HEK293 (cell line): ENCODE measurements at regions not wholly inside any gene's neighbourhood (a gene's known extent, or its start where the extent isn't known, plus 50 kb on each side); places are given as distances from the start of the nearest gene placed in this dataset.

ENCODE experiments used
- CTCF ChIA-PET: fragments of 350-600 bp; formaldehyde crosslinking; extraction: SDS; loops from one replicate; lab custom pipeline; 2021; ENCODE audit warnings: antibody characterized with exemption; lab: Yijun Ruan, JAX
- POLR2A ChIA-PET: fragments of 300-600 bp; formaldehyde crosslinking; extraction: SDS; loops from one replicate; lab custom pipeline; 2020; ENCODE audit warnings: antibody characterized with exemption, inconsistent platforms; lab: Yijun Ruan, JAX
- H3K27ac ChIP-seq: fragments of 200-500 bp; sonication (Bioruptor generic); 2 replicates; pipeline ENCODE4 v1.5.1; 2014; ENCODE audit warnings: low read depth, low read length, control low read depth, inconsistent platforms; ENCODE audit errors: extremely low read depth
- H3K36me3 ChIP-seq, 2 experiments: fragments of 200-500 bp in 1 of 2; sonication (Bioruptor generic) in 1 of 2; 1 replicate in 1 of 2; 2 replicates in 1 of 2; pipeline ENCODE4 v1.5.1; 2014 to 2017; ENCODE audit warnings: inconsistent platforms in 2 of 2, low read length in 2 of 2; ENCODE audit not compliant: control insufficient read depth in 2 of 2, insufficient read depth in 1 of 2
- H3K4me1 ChIP-seq: fragments of 200-500 bp; sonication (Bioruptor generic); 2 replicates; pipeline ENCODE4 v1.5.1; 2014; ENCODE audit warnings: mild to moderate bottlenecking, low read length, inconsistent platforms; ENCODE audit not compliant: control insufficient read depth, insufficient read depth
- H3K4me3 ChIP-seq: 2 replicates; pipeline ENCODE4 v1.5.1; 2011; ENCODE audit warnings: low read depth, mild to moderate bottlenecking, control low read depth, low read length, moderate library complexity
- H3K9me3 ChIP-seq: fragments of 200-500 bp; sonication (Bioruptor generic); 2 replicates; pipeline ENCODE4 v1.5.1; 2014; ENCODE audit warnings: low read depth, low read length, inconsistent platforms; ENCODE audit not compliant: control insufficient read depth, insufficient read depth
- KLF16 ChIP-seq: fragments of 450-650 bp; formaldehyde crosslinking; IDR thresholded peaks from 2 replicates; pipeline ENCODE4 v1.5.1; 2017; ENCODE audit warnings: missing biosample characterization, missing genetic modification characterization
- KLF7 ChIP-seq: fragments of 450-650 bp; formaldehyde crosslinking; IDR thresholded peaks from 2 replicates; pipeline ENCODE4 v1.5.1; 2016; ENCODE audit warnings: missing biosample characterization, missing genetic modification characterization, borderline replicate concordance
- ZBTB17 ChIP-seq: fragments of 450-650 bp; formaldehyde crosslinking; IDR thresholded peaks from 2 replicates; pipeline ENCODE4 v1.5.1; 2016; ENCODE audit warnings: missing biosample characterization, missing genetic modification characterization
- ZBTB20 ChIP-seq: fragments of 450-650 bp; formaldehyde crosslinking; IDR thresholded peaks from 2 replicates; pipeline ENCODE4 v1.5.1; 2016; ENCODE audit warnings: missing biosample characterization, missing genetic modification characterization
- ZIC2 ChIP-seq: fragments of 450-650 bp; formaldehyde crosslinking; IDR thresholded peaks from 2 replicates; pipeline ENCODE4 v1.5.1; 2016; ENCODE audit warnings: missing biosample characterization, missing genetic modification characterization
- ZNF140 ChIP-seq: fragments of 450-650 bp; formaldehyde crosslinking; IDR thresholded peaks from 2 replicates; pipeline ENCODE4 v1.5.1; 2016; ENCODE audit warnings: missing biosample characterization, missing genetic modification characterization
- ZNF174 ChIP-seq: fragments of 450-650 bp; formaldehyde crosslinking; IDR thresholded peaks from 2 replicates; pipeline ENCODE4 v1.5.0; 2017; ENCODE audit warnings: missing biosample characterization, mild to moderate bottlenecking, missing genetic modification characterization
- ZNF184 ChIP-seq: fragments of 450-650 bp; IDR thresholded peaks from 2 replicates; pipeline ENCODE4 v1.5.1; 2018; ENCODE audit warnings: missing biosample characterization, mild to moderate bottlenecking, missing genetic modification characterization
- ZNF274 ChIP-seq, 2 experiments: fragments of 200-500 bp in 1 of 2; fragments of 450-650 bp in 1 of 2; sonication (Bioruptor generic) in 1 of 2; formaldehyde crosslinking in 1 of 2; IDR thresholded peaks; 2 replicates each; pipeline versions ENCODE4 v1.5.1 to v1.6.1; 2014 to 2016; ENCODE audit warnings: borderline replicate concordance in 1 of 2, inconsistent platforms in 1 of 2, low read length in 1 of 2, missing biosample characterization in 1 of 2, missing genetic modification characterization in 1 of 2
- ZNF302 ChIP-seq: fragments of 450-650 bp; formaldehyde crosslinking; IDR thresholded peaks from 2 replicates; pipeline ENCODE4 v1.5.1; 2016; ENCODE audit warnings: missing biosample characterization, missing genetic modification characterization, low read depth
- ZNF354C ChIP-seq: fragments of 450-650 bp; formaldehyde crosslinking; IDR thresholded peaks from 2 replicates; pipeline ENCODE4 v1.5.1; 2016; ENCODE audit warnings: missing biosample characterization, missing genetic modification characterization, low read depth, borderline replicate concordance
- ZNF394 ChIP-seq: fragments of 450-650 bp; formaldehyde crosslinking; IDR thresholded peaks from 2 replicates; pipeline ENCODE4 v1.5.1; 2016; ENCODE audit warnings: missing biosample characterization, missing genetic modification characterization, mild to moderate bottlenecking, moderate library complexity, borderline replicate concordance
- ZNF48 ChIP-seq: fragments of 450-650 bp; formaldehyde crosslinking; IDR thresholded peaks from 2 replicates; pipeline ENCODE4 v1.5.1; 2016; ENCODE audit warnings: missing biosample characterization, missing genetic modification characterization
- ZNF626 ChIP-seq: fragments of 450-650 bp; sonication (Bioruptor Pico); formaldehyde crosslinking; IDR thresholded peaks from 2 replicates; pipeline ENCODE4 v1.5.1; 2018; ENCODE audit warnings: missing biosample characterization, missing genetic modification characterization, inconsistent platforms
- ZNF660 ChIP-seq: fragments of 450-650 bp; IDR thresholded peaks from 2 replicates; pipeline ENCODE4 v1.5.1; 2018; ENCODE audit warnings: missing biosample characterization, mild to moderate bottlenecking, missing genetic modification characterization
- ZNF791 ChIP-seq: fragments of 450-650 bp; formaldehyde crosslinking; IDR thresholded peaks from 2 replicates; pipeline ENCODE4 v1.5.1; 2016; ENCODE audit warnings: missing biosample characterization, missing genetic modification characterization
- TF ChIP-seq, protein P1 (sequence below): fragments of 450-650 bp; formaldehyde crosslinking; IDR thresholded peaks from 2 replicates; pipeline ENCODE4 v1.5.1; 2016; ENCODE audit warnings: missing biosample characterization, missing genetic modification characterization
- TF ChIP-seq, protein P2 (sequence below): fragments of 450-650 bp; formaldehyde crosslinking; IDR thresholded peaks from 2 replicates; pipeline ENCODE4 v1.5.1; 2016; ENCODE audit warnings: missing biosample characterization, missing genetic modification characterization
- TF ChIP-seq, protein P3 (sequence below): fragments of 450-650 bp; formaldehyde crosslinking; IDR thresholded peaks from 2 replicates; pipeline ENCODE4 v1.5.1; 2016; ENCODE audit warnings: missing biosample characterization, missing genetic modification characterization
- TF ChIP-seq, protein P4 (sequence below): fragments of 450-650 bp; formaldehyde crosslinking; IDR thresholded peaks from 2 replicates; pipeline ENCODE4 v1.5.1; 2016; ENCODE audit warnings: missing biosample characterization, missing genetic modification characterization
- TF ChIP-seq, protein P5 (sequence below): fragments of 450-650 bp; formaldehyde crosslinking; IDR thresholded peaks from 2 replicates; pipeline ENCODE4 v1.5.1; 2017; ENCODE audit warnings: missing biosample characterization, missing genetic modification characterization
- TF ChIP-seq, protein P6 (sequence below): fragments of 450-650 bp; formaldehyde crosslinking; conservative IDR thresholded peaks from 2 replicates; pipeline ENCODE4 v1.5.1; 2016; ENCODE audit warnings: low read depth, missing biosample characterization, missing genetic modification characterization

DNA sequence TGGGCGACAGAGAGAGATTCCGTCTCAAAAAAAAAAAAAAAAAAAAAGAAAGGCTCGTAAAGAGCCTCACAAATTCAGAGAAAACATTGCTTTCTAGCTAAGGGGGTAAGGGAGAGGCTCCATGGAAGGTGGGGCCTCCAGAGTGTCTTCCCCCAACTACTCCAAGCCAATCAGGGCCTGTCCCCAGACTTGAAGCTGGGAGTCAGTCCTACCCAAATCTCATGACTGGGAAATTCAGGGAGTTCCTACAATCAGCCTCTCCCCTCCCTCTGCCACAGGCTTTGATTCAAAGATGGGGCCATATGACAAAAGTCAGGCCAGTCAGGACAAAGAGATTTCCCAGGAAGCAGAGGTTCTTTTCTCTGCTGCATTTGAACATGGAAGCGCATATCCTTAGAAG is 63.0 kb upstream of the NUP160 start (continued):
- TF ChIP-seq ZNF184 (tag by site-specific recombination) (no peak), ZNF302 (tag by site-specific recombination) (no peak)

DNA sequence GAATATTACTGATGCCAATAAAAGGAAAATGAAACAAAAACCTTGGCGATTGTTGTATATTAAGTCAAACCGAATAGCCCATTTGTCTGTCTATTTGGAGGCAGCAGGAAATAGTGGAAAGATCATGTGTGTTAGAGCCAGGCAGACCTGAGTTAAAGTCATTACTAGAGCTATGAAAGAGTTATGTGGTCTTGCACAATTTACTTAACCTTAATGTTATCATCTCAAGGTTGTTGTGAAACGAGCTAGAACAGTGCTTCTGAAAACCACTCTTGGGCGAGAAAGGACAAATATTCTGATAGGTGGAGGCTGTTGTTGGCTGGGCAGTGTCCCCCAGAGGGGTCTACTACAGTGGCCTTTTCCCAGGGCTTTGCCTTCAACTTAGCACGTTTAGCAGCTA is 60.0 kb upstream of the NUP160 start:
- ChIA-PET CTCF (interaction anchor here (1.0 kb wide), 1 partner anchor 26 kb away, joined by 4 read pairs; no protein-coding TSS in a partner anchor), POLR2A (interaction anchor here (0.6 kb wide), 1 partner anchor 28 kb away, joined by 5 read pairs; no protein-coding TSS in a partner anchor)

More for the DNA sequence above, 60.0 kb upstream of the NUP160 start:
- no peak overlapping the region for H3K27ac ChIP-seq
- H3K4me3 ChIP-seq: no peak overlapping the region
- no peaks in the 10 kb centered on the region for H3K4me1 ChIP-seq
- H3K9me3 ChIP-seq: no peaks in the 10 kb centered on the region
- no peaks in the 10 kb centered on the region for H3K36me3 ChIP-seq
- TF ChIP-seq, protein P1, sequence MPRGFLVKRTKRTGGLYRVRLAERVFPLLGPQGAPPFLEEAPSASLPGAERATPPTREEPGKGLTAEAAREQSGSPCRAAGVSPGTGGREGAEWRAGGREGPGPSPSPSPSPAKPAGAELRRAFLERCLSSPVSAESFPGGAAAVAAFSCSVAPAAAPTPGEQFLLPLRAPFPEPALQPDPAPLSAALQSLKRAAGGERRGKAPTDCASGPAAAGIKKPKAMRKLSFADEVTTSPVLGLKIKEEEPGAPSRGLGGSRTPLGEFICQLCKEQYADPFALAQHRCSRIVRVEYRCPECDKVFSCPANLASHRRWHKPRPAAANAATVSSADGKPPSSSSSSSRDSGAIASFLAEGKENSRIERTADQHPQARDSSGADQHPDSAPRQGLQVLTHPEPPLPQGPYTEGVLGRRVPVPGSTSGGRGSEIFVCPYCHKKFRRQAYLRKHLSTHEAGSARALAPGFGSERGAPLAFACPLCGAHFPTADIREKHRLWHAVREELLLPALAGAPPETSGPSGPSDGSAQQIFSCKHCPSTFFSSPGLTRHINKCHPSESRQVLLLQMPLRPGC: no peak
- TF ChIP-seq ZNF48 (no peak), ZNF660 (tag by site-specific recombination) (no peak), ZNF354C (tag by site-specific recombination) (no peak), ZNF791 (no peak), ZNF140 (tag by site-specific recombination) (no peak), KLF16 (tag by site-specific recombination) (no peak), ZIC2 (tag by site-specific recombination) (no peak), ZNF274 (IDR thresholded peaks at IDR 0.05; ENCODE audit: low read length) (no peak), ZNF274 (tag by site-specific recombination; IDR thresholded peaks at IDR 0.05; ENCODE audit: borderline replicate concordance) (no peak), ZNF626 (no peak), KLF7 (no peak), ZNF394 (tag by site-specific recombination) (no peak), ZNF174 (tag by site-specific recombination) (no peak), ZBTB17 (no peak), ZBTB20 (tag by site-specific recombination) (no peak)
- TF ChIP-seq, protein P2, sequence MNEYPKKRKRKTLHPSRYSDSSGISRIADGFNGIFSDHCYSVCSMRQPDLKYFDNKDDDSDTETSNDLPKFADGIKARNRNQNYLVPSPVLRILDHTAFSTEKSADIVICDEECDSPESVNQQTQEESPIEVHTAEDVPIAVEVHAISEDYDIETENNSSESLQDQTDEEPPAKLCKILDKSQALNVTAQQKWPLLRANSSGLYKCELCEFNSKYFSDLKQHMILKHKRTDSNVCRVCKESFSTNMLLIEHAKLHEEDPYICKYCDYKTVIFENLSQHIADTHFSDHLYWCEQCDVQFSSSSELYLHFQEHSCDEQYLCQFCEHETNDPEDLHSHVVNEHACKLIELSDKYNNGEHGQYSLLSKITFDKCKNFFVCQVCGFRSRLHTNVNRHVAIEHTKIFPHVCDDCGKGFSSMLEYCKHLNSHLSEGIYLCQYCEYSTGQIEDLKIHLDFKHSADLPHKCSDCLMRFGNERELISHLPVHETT (tag by site-specific recombination): no peak
- TF ChIP-seq, protein P3, sequence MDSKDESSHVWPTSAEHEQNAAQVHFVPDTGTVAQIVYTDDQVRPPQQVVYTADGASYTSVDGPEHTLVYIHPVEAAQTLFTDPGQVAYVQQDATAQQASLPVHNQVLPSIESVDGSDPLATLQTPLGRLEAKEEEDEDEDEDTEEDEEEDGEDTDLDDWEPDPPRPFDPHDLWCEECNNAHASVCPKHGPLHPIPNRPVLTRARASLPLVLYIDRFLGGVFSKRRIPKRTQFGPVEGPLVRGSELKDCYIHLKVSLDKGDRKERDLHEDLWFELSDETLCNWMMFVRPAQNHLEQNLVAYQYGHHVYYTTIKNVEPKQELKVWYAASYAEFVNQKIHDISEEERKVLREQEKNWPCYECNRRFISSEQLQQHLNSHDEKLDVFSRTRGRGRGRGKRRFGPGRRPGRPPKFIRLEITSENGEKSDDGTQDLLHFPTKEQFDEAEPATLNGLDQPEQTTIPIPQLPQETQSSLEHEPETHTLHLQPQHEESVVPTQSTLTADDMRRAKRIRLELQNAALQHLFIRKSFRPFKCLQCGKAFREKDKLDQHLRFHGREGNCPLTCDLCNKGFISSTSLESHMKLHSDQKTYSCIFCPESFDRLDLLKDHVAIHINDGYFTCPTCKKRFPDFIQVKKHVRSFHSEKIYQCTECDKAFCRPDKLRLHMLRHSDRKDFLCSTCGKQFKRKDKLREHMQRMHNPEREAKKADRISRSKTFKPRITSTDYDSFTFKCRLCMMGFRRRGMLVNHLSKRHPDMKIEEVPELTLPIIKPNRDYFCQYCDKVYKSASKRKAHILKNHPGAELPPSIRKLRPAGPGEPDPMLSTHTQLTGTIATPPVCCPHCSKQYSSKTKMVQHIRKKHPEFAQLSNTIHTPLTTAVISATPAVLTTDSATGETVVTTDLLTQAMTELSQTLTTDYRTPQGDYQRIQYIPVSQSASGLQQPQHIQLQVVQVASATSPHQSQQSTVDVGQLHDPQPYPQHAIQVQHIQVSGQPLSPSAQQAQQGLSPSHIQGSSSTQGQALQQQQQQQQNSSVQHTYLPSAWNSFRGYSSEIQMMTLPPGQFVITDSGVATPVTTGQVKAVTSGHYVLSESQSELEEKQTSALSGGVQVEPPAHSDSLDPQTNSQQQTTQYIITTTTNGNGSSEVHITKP (tag by site-specific recombination): no peak
- TF ChIP-seq, protein P4, sequence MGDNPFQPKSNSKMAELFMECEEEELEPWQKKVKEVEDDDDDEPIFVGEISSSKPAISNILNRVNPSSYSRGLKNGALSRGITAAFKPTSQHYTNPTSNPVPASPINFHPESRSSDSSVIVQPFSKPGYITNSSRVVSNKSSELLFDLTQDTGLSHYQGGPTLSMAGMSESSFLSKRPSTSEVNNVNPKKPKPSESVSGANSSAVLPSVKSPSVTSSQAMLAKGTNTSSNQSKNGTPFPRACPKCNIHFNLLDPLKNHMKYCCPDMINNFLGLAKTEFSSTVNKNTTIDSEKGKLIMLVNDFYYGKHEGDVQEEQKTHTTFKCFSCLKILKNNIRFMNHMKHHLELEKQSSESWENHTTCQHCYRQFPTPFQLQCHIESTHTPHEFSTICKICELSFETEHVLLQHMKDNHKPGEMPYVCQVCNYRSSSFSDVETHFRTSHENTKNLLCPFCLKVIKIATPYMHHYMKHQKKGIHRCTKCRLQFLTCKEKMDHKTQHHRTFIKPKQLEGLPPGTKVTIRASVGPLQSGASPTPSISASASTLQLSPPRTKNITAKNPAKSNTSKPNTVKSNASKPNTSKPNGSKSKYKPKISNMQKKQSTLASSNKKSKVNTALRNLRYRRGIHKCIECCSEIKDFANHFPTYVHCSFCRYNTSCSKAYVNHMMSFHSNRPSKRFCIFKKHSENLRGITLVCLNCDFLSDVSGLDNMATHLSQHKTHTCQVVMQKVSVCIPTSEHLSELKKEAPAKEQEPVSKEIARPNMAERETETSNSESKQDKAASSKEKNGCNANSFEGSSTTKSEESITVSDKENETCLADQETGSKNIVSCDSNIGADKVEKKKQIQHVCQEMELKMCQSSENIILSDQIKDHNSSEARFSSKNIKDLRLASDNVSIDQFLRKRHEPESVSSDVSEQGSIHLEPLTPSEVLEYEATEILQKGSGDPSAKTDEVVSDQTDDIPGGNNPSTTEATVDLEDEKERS (tag by site-specific recombination): no peak
- TF ChIP-seq, protein P5, sequence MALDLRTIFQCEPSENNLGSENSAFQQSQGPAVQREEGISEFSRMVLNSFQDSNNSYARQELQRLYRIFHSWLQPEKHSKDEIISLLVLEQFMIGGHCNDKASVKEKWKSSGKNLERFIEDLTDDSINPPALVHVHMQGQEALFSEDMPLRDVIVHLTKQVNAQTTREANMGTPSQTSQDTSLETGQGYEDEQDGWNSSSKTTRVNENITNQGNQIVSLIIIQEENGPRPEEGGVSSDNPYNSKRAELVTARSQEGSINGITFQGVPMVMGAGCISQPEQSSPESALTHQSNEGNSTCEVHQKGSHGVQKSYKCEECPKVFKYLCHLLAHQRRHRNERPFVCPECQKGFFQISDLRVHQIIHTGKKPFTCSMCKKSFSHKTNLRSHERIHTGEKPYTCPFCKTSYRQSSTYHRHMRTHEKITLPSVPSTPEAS (tag by site-specific recombination): no peak
- TF ChIP-seq, protein P6, sequence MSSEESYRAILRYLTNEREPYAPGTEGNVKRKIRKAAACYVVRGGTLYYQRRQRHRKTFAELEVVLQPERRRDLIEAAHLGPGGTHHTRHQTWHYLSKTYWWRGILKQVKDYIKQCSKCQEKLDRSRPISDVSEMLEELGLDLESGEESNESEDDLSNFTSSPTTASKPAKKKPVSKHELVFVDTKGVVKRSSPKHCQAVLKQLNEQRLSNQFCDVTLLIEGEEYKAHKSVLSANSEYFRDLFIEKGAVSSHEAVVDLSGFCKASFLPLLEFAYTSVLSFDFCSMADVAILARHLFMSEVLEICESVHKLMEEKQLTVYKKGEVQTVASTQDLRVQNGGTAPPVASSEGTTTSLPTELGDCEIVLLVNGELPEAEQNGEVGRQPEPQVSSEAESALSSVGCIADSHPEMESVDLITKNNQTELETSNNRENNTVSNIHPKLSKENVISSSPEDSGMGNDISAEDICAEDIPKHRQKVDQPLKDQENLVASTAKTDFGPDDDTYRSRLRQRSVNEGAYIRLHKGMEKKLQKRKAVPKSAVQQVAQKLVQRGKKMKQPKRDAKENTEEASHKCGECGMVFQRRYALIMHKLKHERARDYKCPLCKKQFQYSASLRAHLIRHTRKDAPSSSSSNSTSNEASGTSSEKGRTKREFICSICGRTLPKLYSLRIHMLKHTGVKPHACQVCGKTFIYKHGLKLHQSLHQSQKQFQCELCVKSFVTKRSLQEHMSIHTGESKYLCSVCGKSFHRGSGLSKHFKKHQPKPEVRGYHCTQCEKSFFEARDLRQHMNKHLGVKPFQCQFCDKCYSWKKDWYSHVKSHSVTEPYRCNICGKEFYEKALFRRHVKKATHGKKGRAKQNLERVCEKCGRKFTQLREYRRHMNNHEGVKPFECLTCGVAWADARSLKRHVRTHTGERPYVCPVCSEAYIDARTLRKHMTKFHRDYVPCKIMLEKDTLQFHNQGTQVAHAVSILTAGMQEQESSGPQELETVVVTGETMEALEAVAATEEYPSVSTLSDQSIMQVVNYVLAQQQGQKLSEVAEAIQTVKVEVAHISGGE: no peak
